GM23248 (cell line): ENCODE measurements at regions not wholly inside any gene's neighbourhood (a gene's known extent, or its start where the extent isn't known, plus 50 kb on each side); places are given as distances from the start of the nearest gene placed in this dataset.
"Not testable (repeated sequence)": the region's sequence is repeated elsewhere in the genome, so short reads cannot be mapped to it uniquely, and the experiment has no call there.

Experiments
- DNase-seq: peaks from one replicate; pipeline ENCODE4 v3.0.0-alpha.2; 2015
- H2AFZ ChIP-seq: fragments of 200-600 bp; sonication (generic); 2 replicates; pipeline ENCODE4 v1.6.1; 2016; ENCODE audit warnings: antibody characterized with exemption
- H3F3A ChIP-seq: fragments of 200-600 bp; sonication (generic); 2 replicates; pipeline ENCODE4 v1.6.1; 2016; ENCODE audit warnings: mild to moderate bottlenecking, antibody characterized with exemption, mixed run types; ENCODE audit not compliant: insufficient read depth
- H3K27ac ChIP-seq: fragments of 200-600 bp; sonication (generic); 2 replicates; pipeline ENCODE4 v1.5.1; 2016; ENCODE audit warnings: mild to moderate bottlenecking
- H3K27me3 ChIP-seq: fragments of 200-600 bp; sonication (generic); replicated peaks from 2 replicates; pipeline ENCODE4 v1.6.1; 2016; ENCODE audit warnings: mild to moderate bottlenecking; ENCODE audit not compliant: insufficient read depth
- H3K36me3 ChIP-seq: fragments of 200-600 bp; sonication (generic); 2 replicates; pipeline ENCODE4 v1.6.1; 2016; ENCODE audit warnings: low read depth, mild to moderate bottlenecking
- H3K4me1 ChIP-seq: fragments of 200-600 bp; sonication (generic); 2 replicates; pipeline ENCODE4 v1.6.1; 2016; ENCODE audit warnings: mild to moderate bottlenecking; ENCODE audit not compliant: insufficient read depth
- H3K4me2 ChIP-seq: fragments of 200-600 bp; sonication (generic); one replicate; pipeline ENCODE4 v1.6.1; 2016; ENCODE audit warnings: mild to moderate bottlenecking; ENCODE audit not compliant: unreplicated experiment
- H3K4me3 ChIP-seq: fragments of 200-600 bp; sonication (generic); 2 replicates; pipeline ENCODE4 v1.5.1; 2016; ENCODE audit warnings: mild to moderate bottlenecking
- H3K79me2 ChIP-seq: fragments of 200-600 bp; sonication (generic); 2 replicates; pipeline ENCODE4 v1.6.1; 2016; ENCODE audit warnings: mild to moderate bottlenecking; ENCODE audit not compliant: insufficient read depth
- H3K9ac ChIP-seq: fragments of 200-600 bp; sonication (generic); 2 replicates; pipeline ENCODE4 v1.6.1; 2016; ENCODE audit warnings: mild to moderate bottlenecking
- H3K9me2 ChIP-seq: fragments of 200-600 bp; sonication (generic); 2 replicates; pipeline ENCODE4 v1.6.1; 2016; ENCODE audit warnings: mixed run types, mild to moderate bottlenecking, moderate library complexity; ENCODE audit not compliant: insufficient read depth
- H3K9me3 ChIP-seq: fragments of 200-600 bp; sonication (generic); one replicate; pipeline ENCODE4 v1.6.1; 2017; ENCODE audit warnings: low read depth
- H4K20me1 ChIP-seq: fragments of 200-600 bp; sonication (generic); 2 replicates; pipeline ENCODE4 v1.6.0; 2016; ENCODE audit not compliant: insufficient read depth
- WGBS, 2 experiments: methylation state at CpG; one replicate each; pipeline ENCODE4 v1.1.6; 2015 to 2017; ENCODE audit warnings: low lambda C conversion rate in 2 of 2, low coverage in 1 of 2; ENCODE audit errors: missing lambda C conversion rate in 2 of 2; 5-methylcytosine and 5-hydroxymethylcytosine counted together
- in situ Hi-C: fragments of 300-500 bp; cut with MboI; formaldehyde crosslinking; loops from 2 replicates; pipeline ENCODE4 v1.15.0; 2020

DNA sequence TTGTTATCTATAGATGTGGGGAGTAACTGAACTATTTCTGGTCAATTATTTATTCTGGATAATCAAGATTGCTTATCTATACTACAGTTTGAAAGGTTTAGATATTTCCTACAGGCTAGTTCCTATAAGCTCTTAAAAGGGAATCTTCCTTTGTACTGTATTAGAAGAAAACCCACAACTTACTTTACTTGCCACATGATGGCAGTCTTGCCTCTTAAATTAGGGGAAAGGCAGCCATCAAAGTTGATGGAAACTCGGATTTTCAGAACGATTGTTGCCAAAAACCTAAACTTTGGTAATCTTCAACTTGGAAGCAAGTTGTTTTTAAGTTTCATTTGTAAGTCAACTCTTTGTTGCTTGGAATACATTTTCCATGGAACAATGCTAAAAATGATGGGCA, 77.2 kb upstream of the AGTPBP1 start:
- H3F3A ChIP-seq, H3K27me3 ChIP-seq, H3K9me3 ChIP-seq, H3K9me2 ChIP-seq, in situ Hi-C loops, H3K4me2 ChIP-seq, H3K4me3 ChIP-seq, H3K9ac ChIP-seq, H3K79me2 ChIP-seq, H3K4me1 ChIP-seq, H4K20me1 ChIP-seq, H3K36me3 ChIP-seq, H3K27ac ChIP-seq: not testable (repeated sequence)
- DNase-seq, result peak; percentile 33
- 4 to 5% methylated on average over 2 of the region's 2 CpGs for WGBS, 2 experiments
- peak overlapping the region; percentile 35; the same call in 1 of the 2 replicates for H2AFZ ChIP-seq

DNA sequence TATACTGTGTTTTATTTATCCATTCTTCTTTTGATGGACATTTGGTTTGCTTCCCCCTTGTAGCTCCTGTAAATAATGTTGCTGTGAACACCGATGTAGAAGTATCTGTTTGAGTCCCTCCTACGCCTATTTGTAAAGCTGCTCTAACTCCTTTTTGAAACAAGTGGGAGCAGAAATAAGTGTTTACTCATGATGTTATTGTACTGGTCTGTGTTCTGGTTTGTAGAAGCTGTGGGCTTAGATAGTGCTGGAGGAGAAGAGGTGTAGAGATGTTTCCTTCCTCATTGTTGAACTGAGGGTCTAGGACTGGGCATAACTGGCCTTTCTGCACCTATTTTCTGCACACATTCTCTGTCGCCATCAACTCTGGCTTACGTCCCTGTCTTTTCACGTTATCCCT, 78.8 kb upstream of the AGTPBP1 start:
- H3K9me2 ChIP-seq, H3F3A ChIP-seq, H3K4me1 ChIP-seq, in situ Hi-C loops, H3K9me3 ChIP-seq, H2AFZ ChIP-seq, H3K27ac ChIP-seq, H3K4me2 ChIP-seq, H3K79me2 ChIP-seq, H3K27me3 ChIP-seq, H3K9ac ChIP-seq, H3K4me3 ChIP-seq, H3K36me3 ChIP-seq, DNase-seq, H4K20me1 ChIP-seq: not testable (repeated sequence)
- 86 to 89% methylated on average over 5 of the region's 5 CpGs for WGBS, 2 experiments

DNA sequence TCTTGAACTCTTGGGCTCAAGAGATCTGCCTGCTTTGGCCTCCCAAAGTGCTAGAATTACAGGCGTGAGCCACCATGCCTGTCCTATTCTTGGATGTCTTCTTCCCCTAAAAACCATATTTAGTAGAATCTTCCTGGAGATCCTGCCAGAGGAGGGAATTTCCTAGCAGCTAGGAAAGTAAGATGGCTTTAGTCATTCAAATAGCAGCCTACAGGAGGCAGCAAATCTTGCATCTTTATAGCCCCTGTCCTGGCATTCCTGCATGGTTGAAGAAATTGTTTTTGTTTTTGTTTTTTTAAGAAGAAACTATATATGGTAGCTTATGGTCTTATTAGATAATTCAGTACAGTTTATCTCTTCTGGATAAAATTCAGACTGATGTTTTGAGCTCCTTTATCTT, 83.2 kb upstream of the AGTPBP1 start:
- H3K9me3 ChIP-seq, H3K4me1 ChIP-seq, H2AFZ ChIP-seq, H3K27me3 ChIP-seq, H3K9me2 ChIP-seq, H3K79me2 ChIP-seq, H3K27ac ChIP-seq, H3K4me2 ChIP-seq, H4K20me1 ChIP-seq, H3K9ac ChIP-seq, H3F3A ChIP-seq, H3K36me3 ChIP-seq, in situ Hi-C loops, H3K4me3 ChIP-seq: not testable (repeated sequence)
- DNase-seq, result peak; percentile 51
- 29 to 57% methylated on average over 1 of the region's 1 CpG for WGBS, 2 experiments

DNA sequence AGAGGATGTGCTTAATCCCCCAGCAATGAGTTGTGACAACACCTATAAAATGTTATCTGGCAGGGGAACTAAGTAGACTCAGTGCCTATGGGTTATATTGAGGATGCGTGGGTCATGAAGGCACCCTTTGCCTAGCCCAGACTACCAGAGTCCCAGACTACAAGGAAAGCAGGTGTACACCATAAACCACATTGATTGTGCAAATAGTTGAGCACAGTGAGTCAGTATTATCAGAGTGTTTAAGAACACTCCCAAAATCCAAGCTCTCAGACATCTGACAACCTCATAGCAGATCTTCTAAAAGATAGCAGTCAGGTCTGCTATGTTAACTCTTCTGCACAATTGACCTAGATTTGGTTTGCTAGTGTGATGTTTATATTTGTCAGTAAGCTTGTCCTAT, 92.8 kb upstream of the AGTPBP1 start:
- H3K4me1 ChIP-seq, H3K9ac ChIP-seq, H3K79me2 ChIP-seq, H3K4me2 ChIP-seq, H3K9me3 ChIP-seq, H2AFZ ChIP-seq, H3K27me3 ChIP-seq, DNase-seq, H3K27ac ChIP-seq, H3F3A ChIP-seq, in situ Hi-C loops, H3K36me3 ChIP-seq, H3K9me2 ChIP-seq, H4K20me1 ChIP-seq, H3K4me3 ChIP-seq: not testable (repeated sequence)
- WGBS, 2 experiments, result 100% methylated on average over 1 of the region's 1 CpG

DNA sequence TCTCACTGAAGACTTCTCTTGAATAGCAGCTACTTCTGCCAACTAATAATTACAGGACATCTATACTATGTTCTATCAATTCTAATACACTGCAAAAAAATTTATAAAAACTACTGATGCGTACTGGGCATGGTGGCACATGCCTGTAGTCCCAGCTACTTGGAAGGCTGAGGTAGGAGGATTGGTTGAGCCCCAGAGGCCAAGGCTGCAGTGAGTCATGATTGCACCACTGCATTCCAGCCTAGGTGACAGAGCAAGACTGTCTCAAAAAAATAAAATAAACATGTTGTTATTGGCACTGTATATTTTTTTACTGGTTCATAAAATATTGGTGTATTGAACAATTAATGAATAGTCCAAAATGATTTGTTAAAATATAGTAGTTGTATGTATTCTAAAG, 97.0 kb upstream of the NAA35 start:
- H3K27me3 ChIP-seq, H3F3A ChIP-seq, H3K79me2 ChIP-seq, H3K36me3 ChIP-seq, H2AFZ ChIP-seq, H3K9me3 ChIP-seq, H3K9ac ChIP-seq, H3K4me2 ChIP-seq, H3K4me3 ChIP-seq, H3K4me1 ChIP-seq, H3K9me2 ChIP-seq, H3K27ac ChIP-seq, in situ Hi-C loops, H4K20me1 ChIP-seq: not testable (repeated sequence)
- DNase-seq, result peak; percentile 23
- WGBS, 2 experiments, result 90 to 97% methylated on average over 1 of the region's 1 CpG

DNA sequence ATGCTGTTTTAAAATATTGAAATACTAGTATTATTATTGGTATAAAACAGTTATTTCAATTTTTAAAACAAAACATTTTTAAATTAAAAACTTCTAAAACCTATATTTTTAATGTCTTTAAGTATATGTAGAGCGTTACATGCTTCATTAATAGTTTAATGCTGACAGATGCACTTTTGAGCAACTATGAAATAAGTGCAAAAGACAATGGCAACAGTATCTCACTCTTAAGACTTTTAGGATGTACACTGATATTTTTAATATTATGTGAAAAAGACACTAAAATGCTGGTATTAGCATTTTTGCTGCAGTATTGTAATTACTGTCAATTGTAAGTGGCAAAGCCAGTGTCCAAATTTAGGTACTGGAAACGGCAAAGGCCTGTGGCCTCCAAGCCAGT, 93.2 kb upstream of the NAA35 start:
- H3K27me3 ChIP-seq, DNase-seq, H3K27ac ChIP-seq, H3K4me2 ChIP-seq, H3K9me3 ChIP-seq, H4K20me1 ChIP-seq, H3K9me2 ChIP-seq, H2AFZ ChIP-seq, H3F3A ChIP-seq, H3K36me3 ChIP-seq, in situ Hi-C loops, H3K4me1 ChIP-seq, H3K4me3 ChIP-seq, H3K9ac ChIP-seq, H3K79me2 ChIP-seq: not testable (repeated sequence)
- WGBS, 2 experiments, result 90 to 97% methylated on average over 2 of the region's 2 CpGs
